ENCODE measurements at regions not wholly inside any gene's neighbourhood (a gene's known extent, or its start where the extent isn't known, plus 50 kb on each side); places are given as distances from the start of the nearest gene placed in this dataset.

DNA sequence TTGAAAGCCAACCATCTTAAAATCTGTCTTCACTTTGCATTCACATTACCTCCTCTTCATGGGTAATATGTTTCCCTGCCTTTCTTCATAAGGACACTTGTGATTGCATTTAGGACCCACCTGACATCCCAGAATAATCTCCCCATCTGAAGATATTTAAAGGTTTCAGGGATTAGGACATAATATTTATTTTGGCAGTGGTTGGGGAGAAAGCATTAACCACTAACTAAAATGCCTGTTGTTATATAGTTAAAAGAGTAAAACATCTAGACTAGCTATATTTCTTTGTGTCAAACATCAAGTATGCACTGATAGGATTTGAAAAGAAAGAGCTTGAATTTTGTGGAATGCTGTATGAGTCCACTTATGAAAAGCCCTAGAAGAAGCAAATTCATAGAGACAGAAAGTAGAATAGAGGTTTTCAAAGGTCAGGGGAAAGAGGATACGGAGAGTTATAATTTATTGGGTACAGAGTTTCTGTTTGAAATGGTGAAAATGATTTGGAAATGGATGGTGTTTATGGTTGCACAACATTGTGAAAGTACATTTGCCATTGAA lies 457.7 kb upstream of the SPRY2 start:
- TF ChIP-seq CTCF (IDR thresholded peaks at IDR 0.05; ENCODE audit: poor library complexity) (no peak), EZH2 (IDR thresholded peaks at IDR 0.05; ENCODE audit: borderline replicate concordance) (no peak), EZH2phosphoT487 (IDR thresholded peaks at IDR 0.05; ENCODE audit: low read depth, severe bottlenecking, unreplicated experiment) (no peak)

Measured in hepatocyte (in vitro differentiated cells).